ENCODE measurements at regions not wholly inside any gene's neighbourhood (a gene's known extent, or its start where the extent isn't known, plus 50 kb on each side); places are given as distances from the start of the nearest gene placed in this dataset.

- TF ChIP-seq CTCF (conservative IDR thresholded peaks at IDR 0.05) (no peak), ZFX (IDR thresholded peaks at IDR 0.05) (no peak)
- no peak overlapping the region for H3K27ac ChIP-seq
Measured at GRCh38 chr18:7168408-7168807, 50.8 kb upstream of the LAMA1 start.

Data from C4-2B (cell line).